HCT116 (cell line): ENCODE measurements at regions not wholly inside any gene's neighbourhood (a gene's known extent, or its start where the extent isn't known, plus 50 kb on each side); places are given as distances from the start of the nearest gene placed in this dataset.

Source experiments
- ATAC-seq: fragments of 200-7000 bp; cut with Tn5 transposase; 2 replicates; pipeline ENCODE4 v1.9.1; 2020; ENCODE audit warnings: mild to moderate bottlenecking, moderate library complexity
- BruUV-seq: library from RNA; stranded (reverse); fragments of 400-500 nt; replicated peaks from 2 replicates; lab custom pipeline; 2021; lab: Mats Ljungman, UMichigan
- CTCF ChIA-PET: fragments of 300-600 bp; sonication (Branson Sonifier 250); formaldehyde crosslinking; loops from one replicate; lab custom pipeline; 2021; ENCODE audit warnings: antibody characterized with exemption; lab: Charles Lee
- POLR2A ChIA-PET: fragments of 300-600, 350-600 bp; sonication (Branson Sonifier 250); formaldehyde crosslinking; loops from one replicate; lab custom pipeline; 2021; ENCODE audit warnings: antibody characterized with exemption; lab: Charles Lee
- RAD21 ChIA-PET, 2 experiments: fragments of 300-600 bp; sonication (Branson Sonifier 250); formaldehyde crosslinking; loops; one replicate each; lab custom pipeline; 2023; ENCODE audit warnings: low total read pairs in 2 of 2; ENCODE audit not compliant: uncharacterized antibody in 2 of 2, unreplicated experiment in 2 of 2, low non-redundant PET in 1 of 2; lab: Charles Lee
- DNase-seq: peaks from one replicate; pipeline ENCODE4 v3.0.0-alpha.2; 2010; ENCODE audit warnings: low read depth, low spot score
- H2AFZ ChIP-seq: fragments of 200-600 bp; shearing (Covaris generic), sonication (generic); 2 replicates; pipeline ENCODE4 v1.6.1; 2017; ENCODE audit warnings: low read depth, mixed run types, mixed read lengths, antibody characterized with exemption, low read length; ENCODE audit not compliant: poor library complexity, severe bottlenecking
- H3K27ac ChIP-seq: 2 replicates; pipeline ENCODE4 v1.5.1; 2012; ENCODE audit warnings: low read depth, low read length
- H3K27me3 ChIP-seq: fragments of 200-600 bp; sonication (generic); 2 replicates; pipeline ENCODE4 v1.6.1; 2016; ENCODE audit warnings: mixed run types, low read length, mixed read lengths; ENCODE audit not compliant: insufficient read depth
- H3K36me3 ChIP-seq, 2 experiments: fragments of 200-500 bp in 1 of 2; fragments of 200-600 bp in 1 of 2; sonication (Bioruptor generic) in 1 of 2; sonication (generic) in 1 of 2; 2 replicates each; pipeline versions ENCODE4 v1.5.1 to v1.6.1; 2014 to 2016; ENCODE audit warnings: low read length in 2 of 2, inconsistent platforms in 1 of 2, mixed read lengths in 1 of 2, mixed run types in 1 of 2; ENCODE audit not compliant: insufficient read depth in 2 of 2, control insufficient read depth in 1 of 2
- H3K4me1 ChIP-seq, 2 experiments: fragments of 200-600 bp in 1 of 2; sonication (generic) in 1 of 2; 2 replicates each; pipeline versions ENCODE4 v1.5.1 to v1.6.1; 2012 to 2017; ENCODE audit warnings: low read length in 2 of 2, inconsistent platforms in 1 of 2, mild to moderate bottlenecking in 1 of 2, mixed read lengths in 1 of 2, mixed run types in 1 of 2, moderate library complexity in 1 of 2; ENCODE audit not compliant: insufficient read depth in 2 of 2, control insufficient read depth in 1 of 2
- H3K4me2 ChIP-seq: fragments of 200-600 bp; sonication (generic); 2 replicates; pipeline ENCODE4 v1.6.1; 2017; ENCODE audit warnings: mixed run types, low read length, mixed read lengths
- H3K4me3 ChIP-seq, 2 experiments: fragments of 200-600 bp in 1 of 2; sonication (generic) in 1 of 2; replicated peaks in 1 of 2; 2 replicates each; pipeline ENCODE4 v1.5.1; 2011 to 2016; ENCODE audit warnings: low read length in 2 of 2, control low read depth in 1 of 2, low read depth in 1 of 2, mild to moderate bottlenecking in 1 of 2, mixed read lengths in 1 of 2, mixed run types in 1 of 2
- H3K79me2 ChIP-seq: fragments of 200-600 bp; sonication (generic); 2 replicates; pipeline ENCODE4 v1.6.1; 2017; ENCODE audit warnings: mild to moderate bottlenecking, mixed run types, low read length, moderate library complexity, mixed read lengths; ENCODE audit not compliant: insufficient read depth
- H3K9ac ChIP-seq: fragments of 200-600 bp; sonication (generic); 2 replicates; pipeline ENCODE4 v1.6.1; 2016; ENCODE audit warnings: low read length, mixed read lengths
- H3K9me2 ChIP-seq: fragments of 200-600 bp; sonication (generic), shearing (Covaris generic); 2 replicates; pipeline ENCODE4 v1.6.1; 2017; ENCODE audit warnings: mixed run types, mild to moderate bottlenecking, moderate library complexity; ENCODE audit not compliant: insufficient read depth
- H3K9me3 ChIP-seq, 2 experiments: fragments of 200-500 bp in 1 of 2; fragments of 200-600 bp in 1 of 2; sonication (Bioruptor generic) in 1 of 2; sonication (generic) in 1 of 2; 2 replicates each; pipeline ENCODE4 v1.6.1; 2014 to 2017; ENCODE audit warnings: low read length in 2 of 2, mixed read lengths in 2 of 2, inconsistent platforms in 1 of 2, low read depth in 1 of 2, mild to moderate bottlenecking in 1 of 2, mixed run types in 1 of 2, moderate library complexity in 1 of 2; ENCODE audit not compliant: control insufficient read depth in 1 of 2, insufficient read depth in 1 of 2
- H4K20me1 ChIP-seq: fragments of 200-600 bp; sonication (generic), shearing (Covaris generic); 2 replicates; pipeline ENCODE4 v1.6.1; 2017; ENCODE audit warnings: mixed run types, mild to moderate bottlenecking, moderate library complexity; ENCODE audit not compliant: insufficient read depth
- ATF3 ChIP-seq: IDR thresholded peaks from 2 replicates; pipeline ENCODE4 v1.6.1; 2012
- CBX3 ChIP-seq: IDR thresholded peaks from 2 replicates; pipeline ENCODE4 v1.6.1; 2012; ENCODE audit warnings: low read depth
- CEBPB ChIP-seq: IDR thresholded peaks from 2 replicates; pipeline ENCODE4 v1.6.1; 2012; ENCODE audit warnings: low read depth
- ELF1 ChIP-seq: IDR thresholded peaks from 2 replicates; pipeline ENCODE4 v1.6.1; 2012; ENCODE audit warnings: low read depth, borderline replicate concordance
- EZH2 ChIP-seq: fragments of 200-600 bp; sonication (generic); IDR thresholded peaks from 2 replicates; pipeline ENCODE4 v1.6.1; 2017; ENCODE audit warnings: antibody characterized with exemption, mixed run types
- EZH2phosphoT487 ChIP-seq: fragments of 200-600 bp; IDR thresholded peaks from 2 replicates; pipeline ENCODE4 v1.6.1; 2018; ENCODE audit warnings: antibody characterized with exemption, borderline replicate concordance
- FOSL1 ChIP-seq: IDR thresholded peaks from 2 replicates; pipeline ENCODE4 v1.6.1; 2012; ENCODE audit warnings: low read depth
- JUND ChIP-seq: IDR thresholded peaks from 2 replicates; pipeline ENCODE4 v1.6.1; 2012
- MAX ChIP-seq: IDR thresholded peaks from 2 replicates; pipeline ENCODE4 v1.6.1; 2012
- POLR2A ChIP-seq: IDR thresholded peaks from 2 replicates; pipeline ENCODE4 v1.7.0; 2011; ENCODE audit warnings: borderline replicate concordance; ENCODE audit not compliant: insufficient read depth, insufficient read length; ENCODE audit errors: extremely low read depth
- POLR2AphosphoS5 ChIP-seq: IDR thresholded peaks from 2 replicates; pipeline ENCODE4 v1.6.1; 2011; ENCODE audit warnings: mild to moderate bottlenecking, low read depth, low read length, moderate library complexity
- REST ChIP-seq: IDR thresholded peaks from 2 replicates; pipeline ENCODE4 v1.6.1; 2012; ENCODE audit warnings: low read depth
- SP1 ChIP-seq: IDR thresholded peaks from 2 replicates; pipeline ENCODE4 v1.6.1; 2012; ENCODE audit warnings: low read depth
- SRF ChIP-seq: IDR thresholded peaks from 2 replicates; pipeline ENCODE4 v1.6.1; 2012; ENCODE audit warnings: low read depth
- TCF7L2 ChIP-seq: IDR thresholded peaks from 2 replicates; pipeline ENCODE4 v1.7.0; 2011; ENCODE audit warnings: borderline replicate concordance, inconsistent platforms; ENCODE audit not compliant: insufficient read depth, insufficient read length; ENCODE audit errors: extremely low read depth
- ZBTB33 ChIP-seq: IDR thresholded peaks from 2 replicates; pipeline ENCODE4 v1.6.1; 2011; ENCODE audit warnings: mild to moderate bottlenecking, low read length, moderate library complexity; ENCODE audit not compliant: insufficient replicate concordance; ENCODE audit errors: extremely low read depth
- ZFX ChIP-seq: fragments of 450-650 bp; IDR thresholded peaks from 2 replicates; pipeline ENCODE4 v1.6.1; 2017
- ZNF274 ChIP-seq: fragments of 200-500 bp; sonication (Bioruptor generic); IDR thresholded peaks from 2 replicates; pipeline ENCODE4 v1.6.1; 2014; ENCODE audit warnings: mild to moderate bottlenecking, low read depth, low read length, inconsistent platforms
- intact Hi-C: fragments of 100-400 bp; cut with micrococcal nuclease; formaldehyde crosslinking; loops from 2 replicates; pipeline ENCODE4 v1.10.0; 2022

GRCh38 chr15:96774216-96774615 lies 443.7 kb downstream of the NR2F2 start:
- H3K9me2 ChIP-seq = no peaks in the 10 kb centered on the region
- ATAC-seq (no peak), DNase-seq (no peak)
- no peak overlapping the region for H3K4me3 ChIP-seq
- H3K4me1 ChIP-seq = no peaks in the 10 kb centered on the region
- H3K79me2 ChIP-seq = no peaks in the 10 kb centered on the region
- no peaks in the 10 kb centered on the region for H4K20me1 ChIP-seq
- no peak for TF ChIP-seq SP1
- no peaks in the 10 kb centered on the region for H3K9me3 ChIP-seq
- CTCF ChIA-PET = no interaction called here
- RAD21 ChIA-PET = no interaction called here
- no peak overlapping the region for H2AFZ ChIP-seq
- H3K36me3 ChIP-seq = no peaks in the 10 kb centered on the region
- H3K9ac ChIP-seq = no peak overlapping the region
- 0 out of 2 replicates have a peak, but pooled peaks cover 4% of the 10 kb centered on the region for H3K27me3 ChIP-seq
- no TSS peak for BruUV-seq
- POLR2A ChIA-PET = no interaction called here
- H3K4me2 ChIP-seq = no peak overlapping the region
- no peak overlapping the region for H3K27ac ChIP-seq
- intact Hi-C loops = no loop called here

- Histone ChIP-seq H3K36me3 (no peaks in the 10 kb centered on the region), H3K27me3 (no peaks in the 10 kb centered on the region), H3K4me1 (no peaks in the 10 kb centered on the region), H3K9me3 (no peaks in the 10 kb centered on the region), H3K9ac (no peak overlapping the region), H3K27ac (no peak overlapping the region), H3K79me2 (no peaks in the 10 kb centered on the region), H2AFZ (no peak overlapping the region), H3K4me3 (no peak overlapping the region), H4K20me1 (no peaks in the 10 kb centered on the region), H3K4me2 (no peak overlapping the region), H3K9me2 (no peaks in the 10 kb centered on the region)
- DNase-seq (no peak), ATAC-seq (no peak)
- POLR2A ChIA-PET = no interaction called here
- no TSS peak for BruUV-seq
- intact Hi-C loops = no loop called here
- RAD21 ChIA-PET = no interaction called here
- CTCF ChIA-PET = no interaction called here
- TF ChIP-seq POLR2A (no peak), MAX (no peak), ZBTB33 (no peak), JUND (no peak), ZNF274 (no peak), POLR2AphosphoS5 (no peak), ZFX (no peak), FOSL1 (no peak), EZH2phosphoT487 (no peak), ELF1 (no peak), REST (no peak), CBX3 (no peak), EZH2 (no peak), CEBPB (no peak), ATF3 (no peak), SRF (no peak), TCF7L2 (no peak)
Observed at GRCh38 chr15:96783746-96784145, 453.2 kb downstream of the NR2F2 start.
